Erythroblast (primary cell): ENCODE measurements at regions not wholly inside any gene's neighbourhood (a gene's known extent, or its start where the extent isn't known, plus 50 kb on each side); places are given as distances from the start of the nearest gene placed in this dataset.

ENCODE experiments used
- GATA1 ChIP-seq: IDR thresholded peaks from 2 replicates; pipeline ENCODE4 v1.6.1; 2011; ENCODE audit warnings: low read depth, mild to moderate bottlenecking, control low read depth, low read length, moderate library complexity
- POLR2A ChIP-seq: IDR thresholded peaks from 2 replicates; pipeline ENCODE4 v1.6.1; 2011; ENCODE audit warnings: mild to moderate bottlenecking, low read length

DNA sequence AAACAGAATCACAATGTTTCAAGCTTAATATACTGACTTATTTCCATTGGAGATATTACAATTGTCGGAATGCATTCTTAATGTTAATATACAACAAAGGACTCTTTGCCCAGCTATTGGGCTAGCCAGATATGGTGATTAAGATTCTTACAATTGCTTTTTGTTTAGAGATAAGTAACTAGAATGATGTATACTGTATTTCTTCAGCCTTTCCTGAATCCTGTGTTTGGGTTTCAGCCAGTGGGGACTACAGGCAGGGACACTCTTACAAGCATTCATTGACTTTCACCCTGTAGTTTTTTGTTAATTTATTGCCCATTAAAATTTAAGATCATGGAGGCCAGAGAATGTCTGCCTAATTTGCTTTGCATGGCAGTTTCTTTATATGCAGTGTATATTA, 254.1 kb upstream of the TMEFF2 start:
- TF ChIP-seq POLR2A (no peak), GATA1 (no peak)
